Heart left ventricle (tissue), 16 donors: ENCODE measurements at regions not wholly inside any gene's neighbourhood (a gene's known extent, or its start where the extent isn't known, plus 50 kb on each side); places are given as distances from the start of the nearest gene placed in this dataset.

ENCODE experiments used
- ATAC-seq, 4 donors: fragments of 200-7000 bp; cut with Tn5 transposase; one replicate each; pipeline ENCODE4 v1.9.1; 2020 to 2022; ENCODE audit warnings: moderate library complexity in 4 of 4, mild to moderate bottlenecking in 3 of 4, moderate number of reproducible peaks in 1 of 4
- DNase-seq, 5 donors: peaks; one replicate each; pipeline ENCODE4 v3.0.0-alpha.2; 2020
- H3K27ac ChIP-seq, 12 donors: fragments of 200-600 bp; sonication (generic) in 4 of 12; one replicate each; pipeline versions ENCODE4 v1.5.0 to v1.8.0; 2016 to 2022; ENCODE audit warnings: mild to moderate bottlenecking in 2 of 12
- H3K27me3 ChIP-seq, 9 donors: fragments of 200-600 bp; sonication (generic) in 2 of 9; one replicate each; pipeline versions ENCODE4 v1.5.1 to v1.8.0; 2016 to 2022; ENCODE audit warnings: mild to moderate bottlenecking in 3 of 9
- H3K36me3 ChIP-seq, 9 donors: fragments of 200-600 bp; sonication (generic) in 2 of 9; one replicate each; pipeline versions ENCODE4 v1.5.0 to v1.8.0; 2018 to 2022; ENCODE audit warnings: mild to moderate bottlenecking in 2 of 9
- H3K4me1 ChIP-seq, 12 donors: fragments of 200-600 bp; sonication (generic) in 4 of 12; one replicate each; pipeline versions ENCODE4 v1.5.0 to v1.8.0; 2016 to 2022; ENCODE audit warnings: mild to moderate bottlenecking in 3 of 12
- H3K4me3 ChIP-seq, 12 donors: fragments of 200-600 bp; sonication (generic) in 4 of 12; one replicate each; pipeline versions ENCODE4 v1.5.0 to v1.8.0; 2017 to 2022; ENCODE audit warnings: mild to moderate bottlenecking in 9 of 12, moderate library complexity in 4 of 12
- H3K9me3 ChIP-seq, 12 donors: fragments of 200-600 bp; sonication (generic) in 4 of 12; one replicate each; pipeline versions ENCODE4 v1.5.0 to v1.8.0; 2016 to 2022; ENCODE audit warnings: mild to moderate bottlenecking in 1 of 12
- CTCF ChIP-seq, 12 donors: fragments of 200-600 bp; sonication (generic) in 4 of 12; IDR thresholded peaks; one replicate each; pipeline versions ENCODE4 v1.5.0 to v1.8.0; 2018 to 2022; ENCODE audit warnings: antibody characterized with exemption in 12 of 12, mild to moderate bottlenecking in 5 of 12
- POLR2A ChIP-seq, 2 donors: fragments of 450-650 bp; IDR thresholded peaks; one replicate each; pipeline ENCODE4 v1.6.1; 2017; ENCODE audit warnings: antibody characterized with exemption in 2 of 2, mild to moderate bottlenecking in 2 of 2, moderate library complexity in 2 of 2
- WGBS, 4 donors: extraction: QIAGEN DNeasy Blood & Tissue Kit in 2 of 4; methylation state at CpG; one replicate each; pipeline versions ENCODE4 v1.1.5 to v1.1.7; 2013 to 2018; 5-methylcytosine and 5-hydroxymethylcytosine counted together
- intact Hi-C, 10 donors: fragments of 100-400 bp; cut with DNase I; formaldehyde crosslinking; loops; one replicate each; pipeline versions ENCODE4 v1.11.1 to v1.14.2; 2022
- donor health status: ischemic (EF 13 %, LVEDD 7.1; RV severe dilation, severe dysfunction).
- donor health status: healthy with polysubstance abuse.
- donor health status: DM: no; HTN: yes; CAD: no.
- donor health status: DM: no; HTN: no; CAD: no.
- donor health status: ischemic (EF 25% LVEDD 6.9; RV normal size, moderate dysfunction).
- donor health status: ischemic (EF 25% LVEDD 5.7; RV mildly dilated, moderate dysfunction).
- donor health status: healthy.
- donor health status: DM: yes; HTN: yes; CAD: no.
- donor health status: ischemic (EF 35%, LVEDD 5.7; RV mildly dilated, moderate dysfunction).
- donor health status: nonischemic (EF 11% LVEDD 7.7; RV severe dilation, severe dysfunction).
- donor health status: DM: yes; HTN: yes; CAD: no.
- donor health status: PGD.
- donor health status: ischemic (EF 29% LVEDD 5.4; RV normal size, mild dysfunction).
- donor health status: nonischemic (EF 23%, LVEDD 6.1; RV moderate dilation, normal function).

- DNase-seq (no peak), ATAC-seq (no peak)
- Histone ChIP-seq H3K4me3 (no peak overlapping the region), H3K36me3 (no peaks in the 10 kb centered on the region), H3K27ac (no peak overlapping the region), H3K9me3 (peaks cover 0 to 7% (median 0%) of the 10 kb centered on the region in 12 donors), H3K27me3 (peaks cover 0 to 3% (median 0%) of the 10 kb centered on the region in 9 donors), H3K4me1 (no peaks in the 10 kb centered on the region)
- intact Hi-C loops, result no loop called here
- TF ChIP-seq CTCF (IDR thresholded peaks at IDR 0.05), result no peak
- no peak for TF ChIP-seq POLR2A (IDR thresholded peaks at IDR 0.05)
- 54 to 66% (median 61%) methylated on average over 2 of the region's 2 CpGs for WGBS, 4 donors
Measured at GRCh38 chr4:187321711-187322110, 598.1 kb upstream of the FAT1 start.

GRCh38 chr4:187332141-187332540 is 608.5 kb upstream of the FAT1 start:
- no peaks in the 10 kb centered on the region for H3K27me3 ChIP-seq
- DNase-seq (no peak), ATAC-seq (no peak)
- no peak overlapping the region for H3K4me3 ChIP-seq
- no peaks in the 10 kb centered on the region for H3K9me3 ChIP-seq
- TF ChIP-seq CTCF (IDR thresholded peaks at IDR 0.05), result no peak
- no peak for TF ChIP-seq POLR2A (IDR thresholded peaks at IDR 0.05)
- no peaks in the 10 kb centered on the region for H3K36me3 ChIP-seq
- H3K27ac ChIP-seq, result no peak overlapping the region
- WGBS, 4 donors, result 83 to 91% (median 88%) methylated on average over 7 of the region's 7 CpGs
- H3K4me1 ChIP-seq, result no peaks in the 10 kb centered on the region
- intact Hi-C loops, result no loop called here

- no peaks in the 10 kb centered on the region for H3K36me3 ChIP-seq
- TF ChIP-seq CTCF (IDR thresholded peaks at IDR 0.05) (no peak), POLR2A (IDR thresholded peaks at IDR 0.05) (no peak)
- H3K9me3 ChIP-seq, result no peaks in the 10 kb centered on the region
- no peaks in the 10 kb centered on the region for H3K27me3 ChIP-seq
- H3K27ac ChIP-seq, result no peak overlapping the region
- DNase-seq (no peak), ATAC-seq (no peak)
- intact Hi-C loops, result no loop called here
- H3K4me3 ChIP-seq, result no peak overlapping the region
- H3K4me1 ChIP-seq, result no peaks in the 10 kb centered on the region
- WGBS, 4 donors, result 70 to 82% (median 77%) methylated on average over 4 of the region's 4 CpGs
Measured at GRCh38 chr4:187333151-187333550, 609.5 kb upstream of the FAT1 start.

- Histone ChIP-seq H3K4me3 (no peak overlapping the region), H3K9me3 (peaks cover 0 to 6% (median 0%) of the 10 kb centered on the region in 12 donors), H3K27me3 (no peaks in the 10 kb centered on the region), H3K4me1 (no peaks in the 10 kb centered on the region), H3K36me3 (no peaks in the 10 kb centered on the region), H3K27ac (no peak overlapping the region)
- DNase-seq, result no peak
- intact Hi-C loops, result no loop called here
- TF ChIP-seq CTCF (IDR thresholded peaks at IDR 0.05), result no peak
- no peak for TF ChIP-seq POLR2A (IDR thresholded peaks at IDR 0.05)
- WGBS, 4 donors, result 75 to 85% (median 83%) methylated on average over 13 of the region's 13 CpGs
- no peak for ATAC-seq
Measured at GRCh38 chr4:187335339-187335738, 611.7 kb upstream of the FAT1 start.
